Gastrocnemius medialis (tissue), 4 donors: ENCODE measurements at regions not wholly inside any gene's neighbourhood (a gene's known extent, or its start where the extent isn't known, plus 50 kb on each side); places are given as distances from the start of the nearest gene placed in this dataset.
"Not testable (repeated sequence)": the region's sequence is repeated elsewhere in the genome, so short reads cannot be mapped to it uniquely, and the experiment has no call there.

Experiments
- POLR2A ChIP-seq, 2 donors: fragments of 450-650 bp; IDR thresholded peaks; one replicate each; pipeline ENCODE4 v1.6.1; 2017; ENCODE audit warnings: antibody characterized with exemption in 2 of 2, mild to moderate bottlenecking in 2 of 2, moderate library complexity in 2 of 2
- TF ChIP-seq, protein P1 (sequence below), 5 experiments: fragments of 450-650 bp in 3 of 5; fragments of 200-600 bp in 2 of 5; sonication (generic) in 2 of 5; IDR thresholded peaks in 4 of 5; conservative IDR thresholded peaks in 1 of 5; 1 replicate in 4 of 5; 2 replicates in 1 of 5; pipeline ENCODE4 v1.5.1; 2016 to 2019; ENCODE audit warnings: antibody characterized with exemption in 5 of 5, mild to moderate bottlenecking in 3 of 5, moderate library complexity in 3 of 5

DNA sequence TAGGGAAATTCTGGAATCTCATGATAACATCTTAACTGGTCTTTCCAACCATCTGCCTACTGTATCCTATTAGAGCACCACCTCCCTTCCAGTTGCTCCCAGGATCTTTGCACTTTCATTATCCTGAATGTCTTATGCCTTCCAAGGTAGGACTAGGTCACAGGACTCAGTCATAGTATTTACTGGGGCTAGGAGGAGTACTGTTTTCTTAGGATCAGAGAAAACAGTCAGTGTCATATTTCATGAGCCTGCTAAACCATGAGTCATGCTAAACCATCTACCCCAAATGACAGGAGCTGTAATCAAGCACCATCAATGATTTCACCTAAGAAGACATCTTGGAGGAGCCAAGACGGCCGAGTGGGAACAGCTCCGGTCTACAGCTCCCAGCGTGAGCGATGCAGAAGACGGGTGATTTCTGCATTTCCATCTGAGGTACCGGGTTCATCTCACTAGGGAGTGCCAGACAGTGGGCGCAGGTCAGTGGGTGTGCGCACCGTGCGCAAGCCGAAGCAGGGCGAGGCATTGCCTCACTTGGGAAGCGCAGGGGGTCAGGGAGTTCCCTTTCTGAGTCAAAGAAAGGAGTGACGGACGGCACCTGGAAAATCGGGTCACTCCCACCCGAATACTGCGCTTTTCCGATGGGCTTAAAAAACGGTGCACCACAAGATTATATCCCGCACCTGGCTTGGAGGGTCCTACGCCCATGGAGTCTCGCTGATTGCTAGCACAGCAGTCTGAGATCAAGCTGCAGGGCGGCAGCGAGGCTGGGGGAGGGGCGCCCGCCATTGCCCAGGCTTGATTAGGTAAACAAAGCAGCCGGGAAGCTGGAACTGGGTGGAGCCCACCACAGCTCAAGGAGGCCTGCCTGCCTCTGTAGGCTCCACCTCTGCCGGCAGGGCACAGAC lies 1439.2 kb upstream of the ACVR2A start:
- TF ChIP-seq POLR2A (IDR thresholded peaks at IDR 0.05) = not testable (repeated sequence)
- TF ChIP-seq, protein P1, sequence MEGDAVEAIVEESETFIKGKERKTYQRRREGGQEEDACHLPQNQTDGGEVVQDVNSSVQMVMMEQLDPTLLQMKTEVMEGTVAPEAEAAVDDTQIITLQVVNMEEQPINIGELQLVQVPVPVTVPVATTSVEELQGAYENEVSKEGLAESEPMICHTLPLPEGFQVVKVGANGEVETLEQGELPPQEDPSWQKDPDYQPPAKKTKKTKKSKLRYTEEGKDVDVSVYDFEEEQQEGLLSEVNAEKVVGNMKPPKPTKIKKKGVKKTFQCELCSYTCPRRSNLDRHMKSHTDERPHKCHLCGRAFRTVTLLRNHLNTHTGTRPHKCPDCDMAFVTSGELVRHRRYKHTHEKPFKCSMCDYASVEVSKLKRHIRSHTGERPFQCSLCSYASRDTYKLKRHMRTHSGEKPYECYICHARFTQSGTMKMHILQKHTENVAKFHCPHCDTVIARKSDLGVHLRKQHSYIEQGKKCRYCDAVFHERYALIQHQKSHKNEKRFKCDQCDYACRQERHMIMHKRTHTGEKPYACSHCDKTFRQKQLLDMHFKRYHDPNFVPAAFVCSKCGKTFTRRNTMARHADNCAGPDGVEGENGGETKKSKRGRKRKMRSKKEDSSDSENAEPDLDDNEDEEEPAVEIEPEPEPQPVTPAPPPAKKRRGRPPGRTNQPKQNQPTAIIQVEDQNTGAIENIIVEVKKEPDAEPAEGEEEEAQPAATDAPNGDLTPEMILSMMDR (IDR thresholded peaks at IDR 0.05 in 4 of 5, conservative IDR thresholded peaks at IDR 0.05 in 1 of 5) = not testable (repeated sequence)
